Iris pigment epithelial cell (primary cell): ENCODE measurements at regions not wholly inside any gene's neighbourhood (a gene's known extent, or its start where the extent isn't known, plus 50 kb on each side); places are given as distances from the start of the nearest gene placed in this dataset.

Experiments
- DNase-seq: peaks from one replicate; pipeline ENCODE4 v3.0.0-alpha.2; 2011; ENCODE audit warnings: low read depth

- no peak for DNase-seq
Measured at GRCh38 chr9:108099854-108100253, 610.3 kb upstream of the KLF4 start.

- DNase-seq: no peak
Measured at GRCh38 chr9:108095496-108095895, 605.9 kb upstream of the KLF4 start.

- DNase-seq: peak; percentile 29
Measured at GRCh38 chr9:108094676-108094993, 605.1 kb upstream of the KLF4 start.

GRCh38 chr9:108093773-108094675, 604.5 kb upstream of the KLF4 start:
- DNase-seq: peak; percentile 10

- no peak for DNase-seq
Measured at GRCh38 chr9:108088916-108089315, 599.3 kb upstream of the KLF4 start.

- DNase-seq: no peak
Measured at GRCh38 chr9:108087781-108088180, 598.2 kb upstream of the KLF4 start.

GRCh38 chr9:108086624-108087023, 597.1 kb upstream of the KLF4 start:
- DNase-seq: no peak

- DNase-seq: no peak
Measured at GRCh38 chr9:108085294-108085693, 595.7 kb upstream of the KLF4 start.

- DNase-seq: no peak
Measured at GRCh38 chr9:108083796-108084352, 594.3 kb upstream of the KLF4 start.

- DNase-seq: no peak
Measured at GRCh38 chr9:108083160-108083750, 593.7 kb upstream of the KLF4 start.

- DNase-seq: no peak
Measured at GRCh38 chr9:108081112-108081511, 591.5 kb upstream of the KLF4 start.

GRCh38 chr9:108080285-108080684, 590.7 kb upstream of the KLF4 start:
- no peak for DNase-seq

- DNase-seq: no peak
Measured at GRCh38 chr9:108078811-108079210, 589.2 kb upstream of the KLF4 start.

- no peak for DNase-seq
Measured at GRCh38 chr9:108078375-108078774, 588.8 kb upstream of the KLF4 start.

GRCh38 chr9:108077556-108077955, 588.0 kb upstream of the KLF4 start:
- no peak for DNase-seq

GRCh38 chr9:108074900-108075299, 585.3 kb upstream of the KLF4 start:
- DNase-seq: no peak

GRCh38 chr9:108073823-108074222, 584.3 kb upstream of the KLF4 start:
- no peak for DNase-seq

GRCh38 chr9:108072740-108073139, 583.2 kb upstream of the KLF4 start:
- DNase-seq: no peak

- DNase-seq: no peak
Measured at GRCh38 chr9:108070861-108071260, 581.3 kb upstream of the KLF4 start.

- DNase-seq: no peak
Measured at GRCh38 chr9:108069991-108070390, 580.4 kb upstream of the KLF4 start.

- no peak for DNase-seq
Measured at GRCh38 chr9:108062680-108063079, 573.1 kb upstream of the KLF4 start.

- DNase-seq: no peak
Measured at GRCh38 chr9:108060175-108060574, 570.6 kb upstream of the KLF4 start.

GRCh38 chr9:108058135-108058814, 568.7 kb upstream of the KLF4 start:
- no peak for DNase-seq
